GM19468 (cell line): ENCODE measurements at regions not wholly inside any gene's neighbourhood (a gene's known extent, or its start where the extent isn't known, plus 50 kb on each side); places are given as distances from the start of the nearest gene placed in this dataset.

Source experiments
- ATAC-seq: cut with Tn5 transposase; IDR thresholded peaks from one replicate; pipeline ENCODE4 v1.9.1; 2021; ENCODE audit warnings: mild to moderate bottlenecking, moderate library complexity, moderate number of reproducible peaks; ENCODE audit not compliant: unreplicated experiment; ENCODE audit errors: extremely low read depth

DNA sequence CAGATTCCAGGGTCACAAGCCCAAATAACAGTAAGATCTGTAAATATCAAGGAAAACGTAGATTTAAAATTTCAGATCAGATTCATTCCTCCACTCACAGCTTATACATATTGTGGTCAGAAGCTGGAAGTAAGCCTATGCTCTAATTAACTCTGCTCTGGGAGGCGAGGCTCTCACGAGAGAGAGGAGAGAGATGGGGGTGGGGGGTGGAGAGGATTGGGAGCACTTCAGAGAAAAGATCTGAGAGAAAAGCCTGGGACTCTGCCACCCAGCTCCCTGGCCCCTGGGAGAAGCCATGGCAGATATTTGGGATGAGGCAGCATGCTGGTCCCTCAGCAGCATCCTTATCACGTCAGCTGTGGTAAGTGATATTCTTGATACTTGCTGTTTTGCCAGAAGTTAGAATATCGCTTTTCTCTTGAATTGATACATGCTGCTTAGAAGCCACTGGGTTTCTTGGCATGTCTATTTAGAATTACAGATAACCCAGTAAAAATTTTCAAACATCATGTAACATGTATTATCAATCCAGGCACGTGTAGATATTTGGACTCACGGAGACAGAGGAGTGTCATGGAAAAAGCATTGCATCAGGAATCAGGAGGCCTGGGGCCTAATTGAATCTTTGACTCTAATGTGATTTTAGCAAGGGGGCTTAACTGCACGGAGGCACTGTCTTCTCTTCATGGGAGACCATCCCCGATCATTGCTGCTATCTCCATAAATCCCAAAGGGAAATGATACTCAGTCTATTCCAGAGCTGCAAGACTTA is 265.4 kb downstream of the HRH4 start:
- ATAC-seq: no peak

DNA sequence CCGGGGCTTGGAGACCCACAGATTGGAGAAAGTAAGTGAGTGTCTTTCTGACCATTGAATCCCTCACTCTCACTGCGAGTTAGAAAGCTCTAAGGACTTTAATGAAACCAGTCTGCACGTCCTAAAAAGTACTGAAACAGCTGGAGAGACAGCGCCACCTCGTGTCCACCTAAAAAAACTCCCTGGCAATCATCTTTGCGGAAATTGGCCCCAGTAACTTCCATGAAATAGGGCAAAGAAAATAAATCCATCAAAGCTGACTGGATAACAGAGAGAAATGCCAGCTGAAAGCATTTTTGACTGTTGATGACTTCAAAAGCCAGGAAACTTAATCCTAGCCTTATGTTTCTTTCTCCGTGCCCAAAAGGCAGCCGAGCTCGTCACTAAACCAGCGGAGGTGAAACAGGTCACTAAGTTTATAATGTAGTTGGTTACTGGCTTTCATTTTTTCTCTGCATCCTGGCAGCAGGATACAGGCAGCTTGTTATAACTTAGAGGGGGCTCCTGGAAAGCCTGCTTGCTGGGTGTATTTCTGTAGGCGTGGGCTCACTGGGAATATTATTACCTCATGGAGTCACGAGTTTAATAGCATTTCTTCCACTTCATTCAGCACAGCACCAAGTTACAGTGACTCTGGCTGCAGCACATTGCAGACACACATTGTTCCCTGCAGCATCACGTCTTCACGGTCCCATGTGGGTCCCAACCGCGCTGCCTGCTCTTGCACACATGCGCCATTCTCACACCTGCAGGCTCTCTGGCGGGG is 266.5 kb downstream of the HRH4 start:
- ATAC-seq: no peak

DNA sequence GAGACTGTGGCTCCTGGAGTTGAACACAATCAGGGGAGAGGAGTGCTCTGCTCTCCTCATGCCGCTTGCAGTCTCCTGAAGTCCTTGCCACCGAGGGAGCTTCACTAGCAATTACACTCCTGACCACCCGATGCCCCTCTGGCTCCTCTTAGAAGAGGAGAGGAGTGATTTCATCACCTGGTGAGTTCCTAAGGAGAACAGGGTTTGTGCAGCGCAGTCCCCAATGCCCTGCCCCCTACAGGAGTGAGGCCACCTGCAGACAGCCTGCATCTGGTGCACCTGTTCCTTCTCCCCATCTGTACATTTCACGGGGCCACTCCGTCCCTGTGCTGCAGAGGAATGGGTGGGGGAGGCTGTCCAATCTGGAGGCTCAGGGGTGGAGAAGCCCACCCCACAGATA is 267.2 kb downstream of the HRH4 start:
- ATAC-seq: no peak

DNA sequence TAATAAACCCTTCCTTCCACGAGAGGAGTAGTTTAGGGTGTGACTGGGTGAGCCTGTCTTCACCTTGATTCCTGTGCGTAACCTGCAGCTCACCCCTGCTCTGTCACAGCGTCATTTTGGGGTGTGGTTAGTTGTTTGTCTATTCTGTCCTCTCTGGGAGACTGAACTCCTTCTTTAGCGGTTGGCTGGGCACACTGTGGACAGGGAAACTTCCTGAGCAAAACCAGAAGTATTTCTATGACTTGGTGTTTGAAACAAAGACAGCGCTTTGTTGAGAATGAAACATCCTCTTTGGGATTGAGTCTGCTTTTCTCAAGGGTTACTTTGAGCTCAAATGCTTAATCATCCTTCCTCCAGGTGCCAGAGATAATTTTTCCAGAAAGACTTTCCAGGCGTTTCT is 270.7 kb downstream of the HRH4 start:
- no peak for ATAC-seq

DNA sequence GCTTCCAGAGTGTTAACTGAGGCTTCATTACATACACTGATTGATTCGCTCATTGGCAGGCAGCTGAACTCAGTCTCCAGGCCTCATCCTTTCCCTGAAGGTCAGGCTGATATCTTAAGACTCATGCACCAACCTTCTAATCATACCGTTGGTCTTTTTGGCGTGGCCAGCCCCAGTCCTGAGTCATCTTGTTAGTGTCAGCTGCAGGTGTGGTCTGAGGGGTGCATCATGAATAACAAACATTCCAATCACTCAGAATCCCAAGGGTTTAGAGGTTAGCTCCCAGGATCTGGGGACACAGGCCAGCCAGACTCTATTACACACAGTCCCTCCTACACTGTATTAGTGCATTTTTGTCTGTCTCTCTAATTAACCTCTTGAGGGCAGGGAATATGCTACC is 271.5 kb downstream of the HRH4 start:
- ATAC-seq: no peak

DNA sequence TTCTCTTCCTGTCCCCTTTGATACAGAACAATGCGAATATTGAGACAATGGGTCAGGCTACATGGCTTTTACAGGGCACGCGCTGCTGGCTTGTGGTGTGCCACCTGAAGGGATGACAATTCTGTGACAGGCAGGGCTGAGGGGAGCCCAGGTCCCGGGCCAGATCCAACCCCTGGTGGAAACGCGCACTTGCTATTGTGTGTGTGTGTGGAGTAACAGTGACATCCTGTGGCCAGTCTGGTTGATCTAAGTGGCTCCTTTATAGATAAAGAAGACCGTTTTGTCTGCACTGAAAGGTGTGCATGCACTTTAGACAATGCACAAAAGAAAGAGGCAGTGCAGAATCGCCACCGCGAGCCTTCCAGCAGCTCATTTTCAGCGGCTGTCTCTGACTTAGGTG is 273.6 kb downstream of the HRH4 start:
- no peak for ATAC-seq

DNA sequence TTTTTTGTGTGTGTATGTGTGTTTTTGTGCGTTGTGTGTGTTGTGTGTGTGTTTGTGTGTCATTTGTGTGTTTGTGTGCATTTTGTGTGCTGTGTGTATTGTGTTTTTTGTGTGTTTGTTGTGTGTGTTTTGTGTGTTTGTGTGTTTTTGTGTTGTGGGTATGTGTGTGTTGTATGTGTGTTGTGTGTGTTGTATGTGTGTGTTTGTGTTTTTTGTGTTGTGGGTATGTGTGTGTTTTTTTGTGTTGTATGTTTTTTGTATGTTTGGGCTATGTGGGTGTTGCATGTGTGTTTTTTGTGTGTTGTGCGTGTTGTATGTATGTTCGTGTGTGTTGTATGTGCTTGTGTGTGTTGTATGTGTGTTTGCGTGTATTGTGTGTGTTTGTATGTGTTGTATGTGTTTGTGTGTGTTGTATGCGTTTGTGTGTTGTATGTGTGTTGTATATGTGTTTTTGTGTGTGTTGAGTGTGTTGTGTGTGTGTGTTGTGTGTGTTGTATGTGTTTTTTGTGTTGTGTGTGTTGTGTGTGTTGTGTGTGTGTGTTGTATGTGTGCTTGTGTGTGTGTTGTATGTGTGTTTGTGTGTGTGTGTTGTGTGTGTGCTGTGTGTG is 275.3 kb downstream of the HRH4 start:
- no peak for ATAC-seq

DNA sequence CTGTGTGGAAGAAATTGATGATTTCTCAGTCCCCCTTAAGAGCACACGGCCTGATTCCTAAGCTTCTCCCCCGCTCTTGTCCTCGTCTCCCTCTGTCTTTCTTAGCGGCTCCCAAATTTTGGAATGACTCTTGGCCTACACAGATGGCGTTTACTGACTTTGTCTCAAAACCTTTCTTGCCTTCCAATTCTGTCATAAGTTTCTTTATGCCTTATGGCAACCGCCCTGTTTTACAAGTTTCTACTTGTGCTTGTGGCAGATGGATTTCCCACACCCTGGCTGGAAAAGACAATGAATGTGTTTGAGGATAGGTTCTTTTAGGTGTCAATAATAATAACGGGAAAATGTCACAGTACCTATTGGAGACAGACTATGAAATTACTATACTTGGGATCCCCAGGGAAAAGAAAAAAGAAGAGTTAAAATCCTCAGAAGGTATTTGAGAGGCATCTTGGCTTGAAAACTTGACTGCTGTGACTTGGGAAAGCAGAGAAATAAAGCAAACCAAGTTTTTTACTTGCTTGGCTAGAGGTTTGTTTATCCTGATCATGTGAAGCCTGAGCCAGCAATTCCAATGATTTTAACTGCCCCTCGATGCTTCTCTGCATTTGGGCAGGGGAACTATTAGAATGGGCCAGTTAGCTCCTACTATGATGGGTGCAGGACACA is 276.4 kb downstream of the HRH4 start:
- ATAC-seq: no peak

DNA sequence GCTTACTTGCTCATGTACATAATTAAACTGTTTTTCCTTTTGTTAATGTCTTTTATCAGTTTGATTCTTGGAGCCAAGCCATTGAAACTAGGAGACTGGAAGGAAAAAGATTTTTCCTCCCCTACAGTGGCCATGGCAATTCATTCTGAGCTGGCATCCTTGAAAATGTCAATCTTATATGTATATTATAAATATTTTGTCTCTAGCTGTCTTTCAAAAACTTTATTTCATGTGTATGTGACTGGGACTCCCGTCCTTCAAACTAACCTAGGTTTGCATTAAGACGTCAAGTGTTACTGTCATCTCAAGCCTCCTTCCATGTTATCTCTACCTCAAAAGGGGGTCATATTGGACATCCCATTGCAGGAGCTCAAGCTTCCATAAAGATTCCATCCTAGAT is 280.4 kb downstream of the HRH4 start:
- ATAC-seq: no peak

DNA sequence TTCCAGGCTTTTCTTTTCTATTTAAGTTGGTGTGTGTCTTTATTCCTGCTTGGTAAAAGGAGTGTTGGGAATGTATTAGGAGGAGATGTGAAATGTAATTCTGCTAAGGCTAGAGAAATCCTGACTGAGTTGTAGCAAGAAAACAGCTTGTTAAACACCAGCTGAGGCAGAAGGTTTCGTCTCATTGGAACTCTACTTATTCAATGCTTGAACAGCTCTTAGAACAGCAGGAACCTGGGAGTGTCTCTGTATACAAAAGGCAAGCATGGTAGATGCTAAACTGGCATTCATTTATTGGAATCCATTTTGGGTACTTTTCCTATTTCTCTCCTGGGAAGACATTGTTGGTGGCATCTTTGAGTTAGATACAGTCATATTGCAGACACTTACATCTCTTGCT is 280.9 kb downstream of the HRH4 start:
- no peak for ATAC-seq

DNA sequence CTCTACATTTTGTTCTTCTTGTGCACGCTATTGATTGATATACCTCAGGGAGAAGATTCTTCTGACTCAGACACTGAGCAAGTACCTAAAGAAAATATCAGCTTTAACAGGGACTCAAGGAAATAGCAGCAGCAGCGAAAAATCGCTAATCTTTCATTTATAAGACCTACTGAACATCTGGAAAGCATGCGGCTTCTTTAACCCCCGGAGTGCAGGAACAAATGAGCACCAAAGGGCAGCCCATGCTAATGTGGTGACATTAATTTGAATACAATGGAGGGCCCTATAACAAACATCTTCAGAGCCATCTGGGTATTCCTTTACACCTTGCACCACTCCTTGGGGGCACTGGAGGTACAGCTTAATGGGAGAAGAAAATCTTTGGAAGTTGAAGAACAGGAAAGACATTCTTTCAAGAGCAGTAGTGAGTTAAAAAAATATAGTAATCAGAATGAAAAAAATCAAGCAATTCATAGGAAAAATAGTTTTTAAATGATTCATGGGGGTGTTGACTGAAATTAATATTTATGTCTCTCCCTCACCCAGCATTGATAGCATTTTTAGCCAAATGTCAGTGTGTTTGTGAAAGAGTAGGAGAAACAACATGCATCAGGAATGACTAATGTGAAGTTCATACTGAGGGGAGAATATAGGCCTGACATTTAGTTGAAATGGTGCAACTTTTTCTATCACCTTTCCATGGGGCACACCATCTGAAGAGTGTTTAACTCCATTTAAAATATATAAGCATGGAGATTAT is 281.7 kb downstream of the HRH4 start:
- ATAC-seq: no peak

DNA sequence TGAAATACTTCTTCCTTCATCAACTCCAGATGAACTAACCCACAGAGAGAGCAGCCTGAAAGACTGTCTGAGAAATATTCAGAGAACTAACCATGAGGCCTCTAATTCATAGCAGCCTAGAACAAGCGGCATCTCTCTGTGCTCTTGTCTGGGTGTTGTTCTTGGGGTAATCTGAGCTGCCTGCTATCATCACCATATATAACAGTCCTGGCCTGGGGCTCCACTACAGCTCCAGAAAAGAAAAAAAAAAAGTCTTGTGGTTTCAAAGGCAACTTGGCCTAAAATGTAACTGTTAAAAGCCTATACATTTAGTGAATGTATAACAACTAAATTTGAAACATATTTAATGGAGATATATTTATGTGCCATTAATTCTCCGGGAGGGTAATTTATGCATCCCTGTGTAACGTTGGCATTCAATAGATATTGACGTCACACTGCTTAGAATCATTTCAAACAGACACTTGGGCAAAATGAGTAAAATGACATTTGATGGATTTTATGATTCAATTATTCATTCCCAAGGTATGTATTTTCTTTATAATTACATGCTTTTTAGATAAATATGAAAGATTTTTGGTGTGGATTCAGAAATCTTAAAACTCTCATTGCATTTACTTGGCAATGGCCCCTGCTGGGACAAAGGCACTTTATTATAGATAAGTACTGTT is 294.3 kb downstream of the HRH4 start:
- no peak for ATAC-seq

DNA sequence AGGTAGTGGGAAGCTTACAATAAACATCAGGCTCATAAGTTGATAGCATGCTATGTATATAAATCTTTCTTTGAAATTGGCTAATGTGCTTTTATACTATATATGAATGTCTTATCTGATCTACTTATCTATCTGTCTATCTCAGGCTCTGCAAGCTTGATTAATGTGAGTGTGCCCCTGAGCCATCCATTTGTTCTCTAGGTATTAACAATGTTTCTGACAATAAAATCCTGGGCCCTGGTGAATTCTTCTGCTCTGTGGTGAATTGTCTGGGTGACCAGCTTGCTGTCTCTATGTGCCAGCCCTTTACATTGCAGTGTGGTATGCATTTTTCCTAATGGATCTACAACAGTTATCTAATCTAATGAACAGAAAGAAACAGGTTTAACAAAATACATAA is 295.9 kb downstream of the HRH4 start:
- no peak for ATAC-seq

DNA sequence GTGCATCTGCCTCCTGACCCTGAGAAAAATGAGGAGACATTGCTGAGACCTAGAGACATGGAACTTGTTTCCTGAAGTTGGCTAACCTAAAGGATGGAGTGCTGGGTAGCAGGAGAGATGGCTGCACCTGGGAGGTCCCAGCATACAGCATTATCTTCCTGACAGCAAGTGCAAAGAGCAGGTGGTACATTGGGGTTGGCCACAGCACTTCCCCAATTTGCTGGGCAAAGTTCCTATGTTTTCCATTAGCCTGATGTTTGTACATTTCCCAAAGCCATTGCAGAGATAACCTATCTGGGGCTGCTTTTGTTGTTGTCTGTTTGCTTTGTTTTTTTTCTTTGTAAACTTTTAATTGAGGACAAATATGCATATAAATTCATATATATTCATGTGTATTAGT is 296.7 kb downstream of the HRH4 start:
- no peak for ATAC-seq

DNA sequence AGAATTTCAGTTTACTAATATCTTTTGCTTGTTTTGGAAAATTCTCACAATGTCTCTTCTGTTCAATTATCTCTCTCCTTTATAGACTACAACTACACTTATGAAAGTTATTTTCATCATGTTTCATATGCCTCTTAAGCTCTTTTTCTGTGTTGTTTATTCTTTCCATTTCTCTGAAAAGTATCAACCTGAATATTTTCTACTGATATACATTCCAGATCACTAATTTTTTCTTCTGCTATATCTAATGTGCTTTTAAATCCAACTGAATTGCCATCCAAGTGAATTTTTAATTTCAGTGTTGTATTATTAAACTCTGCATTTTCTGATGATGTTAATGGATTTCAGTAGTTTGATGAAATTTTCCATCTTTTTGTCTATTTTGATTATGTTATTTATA is 301.3 kb downstream of the HRH4 start:
- no peak for ATAC-seq

DNA sequence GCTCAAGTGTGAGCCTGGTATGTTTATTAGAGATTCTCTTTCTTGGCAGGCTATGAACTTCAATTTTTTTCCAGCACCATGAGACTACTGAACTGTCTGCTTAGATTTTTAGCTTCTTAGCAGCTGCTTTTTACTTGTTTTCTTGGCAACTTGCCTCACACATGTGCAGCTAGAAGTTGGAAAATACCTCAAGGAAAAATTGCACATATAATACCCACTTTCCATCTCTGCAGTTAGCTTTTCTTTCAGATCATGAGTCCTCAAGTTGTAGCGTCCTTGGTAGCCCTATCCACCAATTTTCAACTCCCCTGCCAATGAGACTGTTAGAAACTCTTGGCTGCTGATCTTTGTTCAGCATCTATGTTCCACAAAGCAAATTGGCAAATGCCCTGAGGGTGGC is 302.1 kb downstream of the HRH4 start:
- ATAC-seq: no peak

DNA sequence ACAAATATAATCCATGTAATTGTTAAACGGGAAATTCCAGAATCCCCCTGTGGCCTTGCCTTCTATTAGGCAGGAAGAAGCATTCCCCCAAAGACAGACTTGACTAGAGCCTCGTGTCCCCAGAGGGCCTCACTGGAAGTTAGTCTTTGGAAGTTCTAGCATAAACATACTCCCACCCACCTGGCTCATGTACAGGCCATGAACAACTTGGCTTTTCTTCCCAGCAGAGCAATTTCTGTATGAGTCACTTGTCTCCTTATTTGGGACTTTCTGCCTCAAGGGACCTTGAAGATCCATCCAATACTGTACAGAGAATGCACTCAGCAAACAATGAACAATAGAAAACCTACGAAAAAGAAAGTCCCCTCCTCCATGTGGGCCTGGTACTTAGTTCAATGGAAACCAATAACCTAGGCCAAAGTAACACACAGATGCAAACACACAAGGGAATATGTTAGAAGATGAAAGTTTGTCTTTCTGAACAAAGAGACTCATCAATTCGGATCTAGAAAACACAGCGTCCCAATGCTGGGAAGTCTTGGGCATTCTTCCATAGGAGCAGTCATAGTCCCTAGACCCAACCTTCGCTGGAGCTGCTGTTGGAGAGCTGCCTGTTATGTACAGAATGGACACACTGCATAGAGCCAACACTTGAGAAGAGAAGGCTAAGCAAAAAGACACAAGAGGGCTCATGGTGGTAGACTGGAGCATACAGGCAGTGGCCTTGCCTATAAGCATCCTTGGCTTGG is 303.5 kb downstream of the HRH4 start:
- ATAC-seq: no peak

DNA sequence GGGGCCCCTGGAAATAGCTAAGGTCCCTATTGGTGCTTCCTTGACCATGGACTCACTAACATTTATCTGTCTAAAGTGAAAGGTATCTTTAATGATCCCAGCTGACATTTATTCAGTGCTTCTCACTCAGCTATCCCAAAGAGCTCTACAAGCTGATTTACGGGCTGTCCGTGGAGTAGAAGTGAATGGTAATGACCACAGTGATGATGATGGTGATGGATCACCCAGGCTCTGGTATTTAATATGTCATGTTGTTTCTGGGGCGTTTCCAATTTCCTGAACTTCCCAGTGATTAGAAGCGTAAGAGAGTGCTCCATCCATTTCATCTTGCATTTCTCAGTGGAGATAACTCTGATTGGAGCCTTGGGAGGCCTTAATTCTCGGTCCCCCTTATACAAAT is 304.3 kb downstream of the HRH4 start:
- no peak for ATAC-seq

DNA sequence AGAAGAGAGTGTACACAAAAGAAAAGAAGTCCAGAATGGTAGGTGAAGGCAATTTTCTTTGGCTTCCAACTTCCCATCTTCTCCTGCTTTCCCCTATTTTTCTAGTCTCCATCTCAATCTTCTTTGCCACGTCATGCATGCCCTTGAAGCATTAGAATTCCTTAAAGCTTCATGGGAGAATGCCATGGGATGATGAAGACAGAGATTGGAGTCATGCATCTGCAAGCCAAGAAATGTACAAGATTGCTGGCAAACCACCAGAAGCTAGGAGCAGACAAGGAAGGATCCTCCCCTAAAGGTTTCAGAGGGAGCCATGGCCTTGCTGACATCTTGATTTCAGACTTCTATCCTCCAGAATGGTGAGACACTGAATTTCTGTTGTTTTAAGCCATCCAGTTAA is 305.9 kb downstream of the HRH4 start:
- ATAC-seq: no peak
